ENCODE measurements at regions not wholly inside any gene's neighbourhood (a gene's known extent, or its start where the extent isn't known, plus 50 kb on each side); places are given as distances from the start of the nearest gene placed in this dataset.

DNA sequence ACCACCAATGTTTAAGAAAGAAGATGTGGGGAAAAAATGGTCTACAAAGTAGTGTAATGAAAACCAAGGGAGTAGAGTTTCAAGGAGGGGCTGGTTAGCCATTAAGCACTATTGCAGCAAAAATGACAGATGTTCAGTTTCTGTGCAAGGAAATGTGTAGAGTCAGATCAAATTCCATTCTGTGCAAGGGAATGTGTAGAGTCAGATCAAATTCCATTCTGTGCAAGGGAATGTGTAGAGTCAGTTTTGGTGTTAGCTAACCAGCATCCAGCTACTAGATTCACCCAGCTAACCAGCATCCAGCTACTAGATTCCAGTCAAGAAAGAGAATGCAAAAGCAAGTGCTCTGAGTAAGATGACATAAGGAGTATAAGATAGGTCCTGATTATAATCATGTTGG lies 208.8 kb downstream of the COX18 start:
- H3K36me3 ChIP-seq (ENCODE audit: control insufficient read depth, low read length) = no peaks in the 10 kb centered on the region
- no peak overlapping the region for H3K27ac ChIP-seq (ENCODE audit: low read depth, low read length)
- no peak overlapping the region for H3K4me2 ChIP-seq (ENCODE audit: low read length)
- no peaks in the 10 kb centered on the region for H3K9me2 ChIP-seq (replicated peaks; ENCODE audit: control insufficient read depth, low read length)
- no peaks in the 10 kb centered on the region for H3K4me1 ChIP-seq (ENCODE audit: control insufficient read depth, low read length)
- no peaks in the 10 kb centered on the region for H3F3A ChIP-seq (ENCODE audit: control insufficient read depth, insufficient read depth)
- H4K20me1 ChIP-seq (ENCODE audit: control insufficient read depth, insufficient read depth, low read depth, low read length) = no peaks in the 10 kb centered on the region
- no peaks in the 10 kb centered on the region for H3K27me3 ChIP-seq (ENCODE audit: control insufficient read depth, low read length)
- TF ChIP-seq, protein P1, sequence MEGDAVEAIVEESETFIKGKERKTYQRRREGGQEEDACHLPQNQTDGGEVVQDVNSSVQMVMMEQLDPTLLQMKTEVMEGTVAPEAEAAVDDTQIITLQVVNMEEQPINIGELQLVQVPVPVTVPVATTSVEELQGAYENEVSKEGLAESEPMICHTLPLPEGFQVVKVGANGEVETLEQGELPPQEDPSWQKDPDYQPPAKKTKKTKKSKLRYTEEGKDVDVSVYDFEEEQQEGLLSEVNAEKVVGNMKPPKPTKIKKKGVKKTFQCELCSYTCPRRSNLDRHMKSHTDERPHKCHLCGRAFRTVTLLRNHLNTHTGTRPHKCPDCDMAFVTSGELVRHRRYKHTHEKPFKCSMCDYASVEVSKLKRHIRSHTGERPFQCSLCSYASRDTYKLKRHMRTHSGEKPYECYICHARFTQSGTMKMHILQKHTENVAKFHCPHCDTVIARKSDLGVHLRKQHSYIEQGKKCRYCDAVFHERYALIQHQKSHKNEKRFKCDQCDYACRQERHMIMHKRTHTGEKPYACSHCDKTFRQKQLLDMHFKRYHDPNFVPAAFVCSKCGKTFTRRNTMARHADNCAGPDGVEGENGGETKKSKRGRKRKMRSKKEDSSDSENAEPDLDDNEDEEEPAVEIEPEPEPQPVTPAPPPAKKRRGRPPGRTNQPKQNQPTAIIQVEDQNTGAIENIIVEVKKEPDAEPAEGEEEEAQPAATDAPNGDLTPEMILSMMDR (IDR thresholded peaks at IDR 0.05; ENCODE audit: low read depth, low read length, poor library complexity, severe bottlenecking) = no peak
- TF ChIP-seq EZH2phosphoT487 (IDR thresholded peaks at IDR 0.05; ENCODE audit: borderline replicate concordance, low read length) = no peak
- no peaks in the 10 kb centered on the region for H3K9me3 ChIP-seq (ENCODE audit: control insufficient read depth, insufficient read depth, low read length)
- no peak overlapping the region for H3K4me3 ChIP-seq (ENCODE audit: low read length)
- H3K79me2 ChIP-seq (ENCODE audit: control insufficient read depth, low read length) = no peaks in the 10 kb centered on the region

DNA sequence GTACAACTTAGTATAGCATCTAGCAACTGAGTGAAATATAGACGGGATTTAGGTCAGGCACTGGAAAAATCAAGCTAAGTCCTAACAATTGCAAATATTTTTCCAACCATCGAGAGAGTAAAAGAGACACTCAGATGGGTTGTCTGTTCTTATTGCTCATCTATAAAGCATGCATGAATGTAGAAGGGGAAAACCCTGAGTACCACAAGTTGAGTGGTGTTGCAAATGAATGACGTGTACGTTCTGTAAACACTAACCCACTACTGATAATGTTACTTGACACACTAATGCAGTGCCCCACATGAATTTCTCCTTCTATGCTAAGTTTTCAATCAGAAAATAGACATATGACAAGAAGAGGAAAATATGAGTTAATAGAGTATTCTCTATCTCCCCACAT lies 211.2 kb downstream of the COX18 start:
- Histone ChIP-seq H3F3A (ENCODE audit: control insufficient read depth, insufficient read depth) (no peaks in the 10 kb centered on the region), H3K36me3 (ENCODE audit: control insufficient read depth, low read length) (no peaks in the 10 kb centered on the region), H3K4me3 (ENCODE audit: low read length) (no peak overlapping the region), H3K4me2 (ENCODE audit: low read length) (no peak overlapping the region), H3K79me2 (ENCODE audit: control insufficient read depth, low read length) (no peaks in the 10 kb centered on the region), H3K27me3 (ENCODE audit: control insufficient read depth, low read length) (no peaks in the 10 kb centered on the region), H3K9me2 (replicated peaks; ENCODE audit: control insufficient read depth, low read length) (no peaks in the 10 kb centered on the region), H3K9me3 (ENCODE audit: control insufficient read depth, insufficient read depth, low read length) (no peaks in the 10 kb centered on the region), H3K27ac (ENCODE audit: low read depth, low read length) (no peak overlapping the region), H4K20me1 (ENCODE audit: control insufficient read depth, insufficient read depth, low read depth, low read length) (no peaks in the 10 kb centered on the region), H3K4me1 (ENCODE audit: control insufficient read depth, low read length) (no peaks in the 10 kb centered on the region)
- no peak for TF ChIP-seq EZH2phosphoT487 (IDR thresholded peaks at IDR 0.05; ENCODE audit: borderline replicate concordance, low read length)
- TF ChIP-seq, protein P1 (IDR thresholded peaks at IDR 0.05; ENCODE audit: low read depth, low read length, poor library complexity, severe bottlenecking) = no peak

DNA sequence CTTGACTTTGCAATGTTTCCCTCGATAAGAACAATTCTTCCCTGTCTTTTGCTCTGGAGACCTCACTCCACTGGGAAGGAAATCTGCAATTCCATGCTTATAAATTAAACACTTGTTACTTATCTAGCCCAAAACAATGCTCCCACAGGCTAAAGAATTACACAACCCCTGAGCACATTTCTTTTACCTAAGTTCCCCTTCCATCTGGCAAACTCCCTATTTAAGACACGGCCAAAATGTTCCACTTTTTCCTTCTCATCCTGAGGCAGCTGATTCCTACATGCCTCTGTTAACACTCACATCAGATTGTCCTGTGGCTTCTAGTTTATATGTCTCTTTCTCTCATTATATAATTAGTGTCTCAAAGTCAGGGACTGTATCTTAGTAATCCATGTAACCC lies 211.7 kb downstream of the COX18 start:
- H3K9me2 ChIP-seq (replicated peaks; ENCODE audit: control insufficient read depth, low read length) = no peaks in the 10 kb centered on the region
- no peak overlapping the region for H3K4me3 ChIP-seq (ENCODE audit: low read length)
- no peaks in the 10 kb centered on the region for H3K27me3 ChIP-seq (ENCODE audit: control insufficient read depth, low read length)
- H3K79me2 ChIP-seq (ENCODE audit: control insufficient read depth, low read length) = no peaks in the 10 kb centered on the region
- H3K4me1 ChIP-seq (ENCODE audit: control insufficient read depth, low read length) = no peaks in the 10 kb centered on the region
- no peak for TF ChIP-seq EZH2phosphoT487 (IDR thresholded peaks at IDR 0.05; ENCODE audit: borderline replicate concordance, low read length)
- TF ChIP-seq, protein P1 (IDR thresholded peaks at IDR 0.05; ENCODE audit: low read depth, low read length, poor library complexity, severe bottlenecking) = no peak
- no peak overlapping the region for H3K4me2 ChIP-seq (ENCODE audit: low read length)
- H3K9me3 ChIP-seq (ENCODE audit: control insufficient read depth, insufficient read depth, low read length) = no peaks in the 10 kb centered on the region
- no peaks in the 10 kb centered on the region for H3K36me3 ChIP-seq (ENCODE audit: control insufficient read depth, low read length)
- no peak overlapping the region for H3K27ac ChIP-seq (ENCODE audit: low read depth, low read length)
- H3F3A ChIP-seq (ENCODE audit: control insufficient read depth, insufficient read depth) = no peaks in the 10 kb centered on the region
- no peaks in the 10 kb centered on the region for H4K20me1 ChIP-seq (ENCODE audit: control insufficient read depth, insufficient read depth, low read depth, low read length)

DNA sequence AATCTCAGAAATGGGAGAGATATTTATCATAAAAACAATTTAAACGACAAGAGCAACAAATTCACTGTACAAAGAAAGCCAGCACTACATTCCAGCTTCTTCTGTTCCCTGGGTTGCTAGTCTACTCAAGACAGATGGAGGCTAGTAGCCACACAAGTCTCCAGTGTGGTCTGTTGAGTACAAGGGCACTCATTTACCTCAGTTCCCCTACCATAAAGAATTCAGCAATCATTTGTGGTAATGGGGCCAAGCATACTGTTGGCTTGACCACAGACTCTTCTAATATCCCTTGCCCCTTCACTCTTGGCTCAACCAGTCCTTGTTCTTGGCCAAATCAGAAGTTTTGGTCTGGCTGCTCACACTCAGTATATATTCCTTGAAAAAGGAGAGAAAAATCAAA lies 212.3 kb downstream of the COX18 start:
- H3K27ac ChIP-seq (ENCODE audit: low read depth, low read length) = no peak overlapping the region
- no peaks in the 10 kb centered on the region for H3K4me1 ChIP-seq (ENCODE audit: control insufficient read depth, low read length)
- no peaks in the 10 kb centered on the region for H3K9me2 ChIP-seq (replicated peaks; ENCODE audit: control insufficient read depth, low read length)
- no peaks in the 10 kb centered on the region for H3K27me3 ChIP-seq (ENCODE audit: control insufficient read depth, low read length)
- TF ChIP-seq, protein P1 (IDR thresholded peaks at IDR 0.05; ENCODE audit: low read depth, low read length, poor library complexity, severe bottlenecking) = no peak
- no peak for TF ChIP-seq EZH2phosphoT487 (IDR thresholded peaks at IDR 0.05; ENCODE audit: borderline replicate concordance, low read length)
- no peaks in the 10 kb centered on the region for H4K20me1 ChIP-seq (ENCODE audit: control insufficient read depth, insufficient read depth, low read depth, low read length)
- no peaks in the 10 kb centered on the region for H3K9me3 ChIP-seq (ENCODE audit: control insufficient read depth, insufficient read depth, low read length)
- no peak overlapping the region for H3K4me3 ChIP-seq (ENCODE audit: low read length)
- H3K79me2 ChIP-seq (ENCODE audit: control insufficient read depth, low read length) = no peaks in the 10 kb centered on the region
- no peaks in the 10 kb centered on the region for H3F3A ChIP-seq (ENCODE audit: control insufficient read depth, insufficient read depth)
- no peak overlapping the region for H3K4me2 ChIP-seq (ENCODE audit: low read length)
- no peaks in the 10 kb centered on the region for H3K36me3 ChIP-seq (ENCODE audit: control insufficient read depth, low read length)
